Large intestine (tissue), 3 donors: ENCODE measurements at regions not wholly inside any gene's neighbourhood (a gene's known extent, or its start where the extent isn't known, plus 50 kb on each side); places are given as distances from the start of the nearest gene placed in this dataset.

ENCODE experiments used
- DNase-seq, 2 donors: peaks; one replicate each; pipeline versions ENCODE4 v3.0.0 to v3.0.0-alpha.2; 2013
- H3K27ac ChIP-seq: one replicate; pipeline ENCODE4 v1.5.1; 2013; ENCODE audit warnings: low read length
- H3K27me3 ChIP-seq: 2 replicates; pipeline ENCODE4 v1.6.1; 2013; ENCODE audit warnings: low read length; ENCODE audit not compliant: control insufficient read depth, insufficient read depth
- H3K36me3 ChIP-seq: 2 replicates; pipeline ENCODE4 v1.6.1; 2013; ENCODE audit warnings: low read length; ENCODE audit not compliant: control insufficient read depth, insufficient read depth
- H3K4me1 ChIP-seq: one replicate; pipeline ENCODE4 v1.6.1; 2013; ENCODE audit warnings: low read length; ENCODE audit not compliant: control insufficient read depth, insufficient read depth
- H3K4me3 ChIP-seq: one replicate; pipeline ENCODE4 v1.5.1; 2013; ENCODE audit warnings: low read length
- H3K9me3 ChIP-seq: one replicate; pipeline ENCODE4 v1.6.1; 2013; ENCODE audit warnings: mild to moderate bottlenecking, low read depth, low read length, moderate library complexity; ENCODE audit not compliant: control insufficient read depth
- WGBS: methylation state at CpG from one replicate; pipeline ENCODE4 v1.1.5; 2013; ENCODE audit warnings: low lambda C conversion rate; ENCODE audit not compliant: insufficient coverage; 5-methylcytosine and 5-hydroxymethylcytosine counted together

DNA sequence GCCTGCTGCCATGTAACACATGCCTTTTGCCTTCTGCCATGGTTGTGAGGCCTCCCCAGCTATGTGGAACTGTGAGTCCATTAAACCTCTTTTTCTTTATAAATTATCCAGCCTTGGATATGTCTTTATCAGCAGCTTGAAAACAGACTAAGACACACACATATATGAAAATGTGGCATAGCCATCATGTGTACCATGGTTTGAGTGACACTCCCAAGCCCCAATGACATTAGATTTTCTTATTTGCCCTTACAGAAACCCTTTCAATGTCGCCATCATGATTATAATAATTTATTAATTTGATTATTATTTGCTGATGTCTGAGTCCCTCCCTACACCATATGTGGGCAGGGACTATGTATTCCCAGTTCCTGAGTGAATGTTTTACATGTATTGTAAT lies 63.5 kb upstream of the FGGY start:
- H3K4me1 ChIP-seq, result peaks cover 2% of the 10 kb centered on the region
- DNase-seq, result no peak
- H3K36me3 ChIP-seq, result no peaks in the 10 kb centered on the region
- H3K27ac ChIP-seq, result no peak overlapping the region
- peaks cover 2% of the 10 kb centered on the region for H3K9me3 ChIP-seq
- no peaks in the 10 kb centered on the region for H3K27me3 ChIP-seq
- WGBS, result 100% methylated on average over 1 of the region's 1 CpG
- no peak overlapping the region for H3K4me3 ChIP-seq

DNA sequence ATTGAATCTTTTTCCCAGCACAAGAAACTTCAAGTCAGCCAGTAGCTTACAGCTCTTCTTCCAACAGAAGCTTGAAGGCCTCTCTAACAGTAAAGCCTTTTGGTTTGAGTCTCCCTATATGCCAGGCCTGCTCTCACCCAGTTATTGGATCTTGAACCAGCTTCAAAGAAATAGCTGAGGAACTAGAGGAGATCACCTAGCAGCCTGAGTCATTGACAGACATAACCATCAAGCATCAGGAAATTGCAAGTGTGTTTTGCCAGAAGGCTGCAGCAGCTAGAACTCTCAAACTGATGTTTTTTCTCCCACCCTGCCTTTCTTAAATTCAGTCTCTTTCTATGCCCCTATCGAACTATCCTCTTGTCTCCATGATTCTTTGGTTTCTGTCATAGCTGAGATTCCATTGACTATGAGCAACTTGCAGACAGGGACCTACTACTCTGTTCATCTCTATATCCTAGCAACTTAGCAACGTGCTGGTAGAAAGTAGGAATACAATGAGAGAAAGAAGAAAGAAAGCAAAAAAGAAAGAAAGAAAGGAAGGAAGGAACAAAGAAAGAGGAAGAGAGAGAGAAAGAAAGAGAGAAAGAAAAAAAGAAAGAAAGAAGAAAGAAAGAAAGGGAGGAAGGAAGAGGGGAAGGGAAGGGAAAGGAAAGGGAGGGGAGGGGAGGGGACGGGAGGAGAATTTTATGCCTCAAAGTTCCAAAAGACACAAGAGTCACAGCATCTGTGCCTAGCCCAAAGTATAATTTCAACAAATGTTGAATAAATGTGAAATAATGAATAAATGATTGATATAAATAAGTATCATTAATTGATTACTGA lies 60.0 kb upstream of the FGGY start:
- Histone ChIP-seq H3K4me1 (peaks cover 2% of the 10 kb centered on the region), H3K9me3 (peaks cover 2% of the 10 kb centered on the region), H3K36me3 (no peaks in the 10 kb centered on the region), H3K27ac (no peak overlapping the region), H3K27me3 (no peaks in the 10 kb centered on the region), H3K4me3 (no peak overlapping the region)
- no peak for DNase-seq
- WGBS, result 98% methylated on average over 2 of the region's 3 CpGs

DNA sequence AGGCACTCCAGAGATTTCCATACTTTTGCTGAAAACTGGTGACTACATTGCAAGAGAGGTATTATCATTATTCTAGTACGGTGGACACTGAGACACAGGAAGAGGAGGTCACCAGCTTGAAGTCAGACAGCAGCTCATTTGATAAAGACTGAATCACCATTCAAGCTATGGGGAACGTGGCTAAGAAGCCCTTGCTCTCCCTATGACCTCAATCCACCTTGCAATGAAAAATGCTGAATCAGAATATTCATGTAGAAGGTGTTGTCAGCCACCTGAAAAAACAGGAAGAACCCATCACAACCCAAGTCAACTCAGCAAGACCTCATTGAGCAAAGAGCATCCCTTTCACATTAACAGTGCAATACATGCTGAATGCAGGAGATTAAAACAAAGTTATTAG lies 59.0 kb upstream of the FGGY start:
- no CpG with 5 or more reads among the region's 2 CpGs for WGBS
- DNase-seq, result no peak
- peaks cover 2% of the 10 kb centered on the region for H3K9me3 ChIP-seq
- H3K27ac ChIP-seq, result no peak overlapping the region
- no peaks in the 10 kb centered on the region for H3K36me3 ChIP-seq
- H3K4me3 ChIP-seq, result no peak overlapping the region
- H3K27me3 ChIP-seq, result no peaks in the 10 kb centered on the region
- H3K4me1 ChIP-seq, result no peaks in the 10 kb centered on the region

DNA sequence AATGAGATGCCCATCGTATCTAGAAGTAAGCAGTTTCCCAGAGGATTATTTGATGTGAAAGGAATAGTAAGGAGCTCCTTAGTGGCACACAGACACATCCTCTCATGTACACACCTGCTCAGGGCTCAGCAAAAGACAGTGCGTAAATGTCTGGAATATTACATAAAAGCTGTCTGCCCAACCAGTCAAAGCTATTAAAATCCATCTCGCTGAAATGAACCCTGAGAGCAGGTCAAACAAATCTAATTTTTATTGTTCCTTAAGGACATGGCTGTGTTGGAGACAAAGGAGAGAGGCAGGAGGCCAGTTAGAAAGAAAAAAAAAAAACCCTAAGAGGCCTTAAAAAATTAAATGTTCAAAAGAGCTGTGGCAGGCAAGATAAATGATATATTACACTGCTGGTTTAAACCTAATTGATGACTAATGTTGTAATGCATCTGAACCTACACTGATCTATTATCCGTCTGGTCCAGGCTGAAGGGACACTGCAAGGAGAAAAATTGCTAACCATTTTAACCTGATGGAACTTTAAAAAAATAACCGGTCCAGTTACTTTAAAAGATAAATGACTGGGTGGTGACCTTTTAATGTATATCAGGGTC lies 58.5 kb upstream of the FGGY start:
- Histone ChIP-seq H3K27ac (no peak overlapping the region), H3K9me3 (peaks cover 2% of the 10 kb centered on the region), H3K4me3 (no peak overlapping the region), H3K27me3 (no peaks in the 10 kb centered on the region), H3K4me1 (no peaks in the 10 kb centered on the region), H3K36me3 (no peaks in the 10 kb centered on the region)
- 100% methylated on average over 2 of the region's 5 CpGs for WGBS
- DNase-seq, result no peak

DNA sequence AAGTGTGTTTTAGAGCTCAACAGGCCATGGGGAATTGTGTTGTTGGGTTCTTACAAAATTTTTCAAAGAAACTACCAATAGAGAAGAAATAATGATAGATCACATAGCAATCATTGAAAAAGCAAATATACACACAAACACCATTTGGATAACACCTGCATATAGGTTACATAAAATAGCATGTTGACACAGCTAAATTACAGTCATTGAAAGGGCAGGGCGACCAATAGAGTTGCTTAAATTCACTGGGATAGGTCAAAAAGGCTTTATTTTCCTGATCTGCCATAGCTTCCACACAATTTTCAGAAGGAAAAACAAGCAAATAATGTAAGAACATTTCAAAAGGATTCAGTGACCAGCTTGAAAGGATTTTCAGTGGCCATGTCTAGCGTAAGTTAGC lies 57.9 kb upstream of the FGGY start:
- Histone ChIP-seq H3K36me3 (no peaks in the 10 kb centered on the region), H3K9me3 (peaks cover 2% of the 10 kb centered on the region), H3K27ac (no peak overlapping the region), H3K27me3 (no peaks in the 10 kb centered on the region), H3K4me3 (no peak overlapping the region), H3K4me1 (no peaks in the 10 kb centered on the region)
- no peak for DNase-seq
- WGBS, result no CpG with 5 or more reads among the region's 2 CpGs

DNA sequence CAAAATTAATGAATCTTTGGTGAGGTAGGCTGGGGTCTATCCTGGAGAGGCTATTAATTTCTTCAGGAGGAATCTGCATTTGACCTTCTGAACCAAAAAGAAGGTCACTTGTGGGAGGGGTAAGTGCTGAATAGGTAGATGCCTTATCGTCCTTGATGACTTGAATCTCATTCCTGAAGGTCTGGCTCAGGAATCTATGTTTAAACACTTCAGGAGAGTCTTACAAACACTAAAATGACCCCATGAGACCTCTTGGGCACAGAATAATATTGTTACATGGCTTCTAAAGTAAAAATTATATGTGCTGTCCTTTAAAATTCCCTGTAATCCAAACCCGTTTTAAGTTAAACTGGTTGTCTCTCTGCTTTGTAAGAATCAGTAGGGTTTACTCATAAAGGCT lies 55.0 kb upstream of the FGGY start:
- 100% methylated on average over 1 of the region's 2 CpGs for WGBS
- no peak overlapping the region for H3K4me3 ChIP-seq
- DNase-seq, result no peak
- H3K36me3 ChIP-seq, result no peaks in the 10 kb centered on the region
- no peaks in the 10 kb centered on the region for H3K27me3 ChIP-seq
- H3K9me3 ChIP-seq, result peaks cover 2% of the 10 kb centered on the region
- no peak overlapping the region for H3K27ac ChIP-seq
- H3K4me1 ChIP-seq, result no peaks in the 10 kb centered on the region

DNA sequence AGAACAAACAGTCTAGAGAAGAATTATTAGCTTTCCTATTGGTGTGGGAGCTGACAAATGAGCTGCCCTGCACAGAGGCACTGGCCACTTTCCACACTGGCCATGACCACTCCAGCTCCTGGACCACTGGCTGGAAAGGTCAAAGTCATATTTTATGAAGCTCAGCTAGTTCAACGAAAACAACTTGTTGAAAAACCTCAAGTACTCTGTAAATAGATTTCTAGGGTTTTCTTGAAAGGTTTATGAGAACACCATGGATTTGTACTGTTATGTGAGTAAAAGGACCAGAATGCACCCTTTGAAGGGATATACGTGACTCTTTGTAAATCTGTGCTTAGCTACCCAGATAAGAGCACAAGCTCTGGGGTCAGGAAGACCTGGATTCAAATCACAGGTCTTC lies 54.5 kb upstream of the FGGY start:
- no peak overlapping the region for H3K4me3 ChIP-seq
- no peak overlapping the region for H3K27ac ChIP-seq
- no peaks in the 10 kb centered on the region for H3K9me3 ChIP-seq
- no peak for DNase-seq
- no peaks in the 10 kb centered on the region for H3K4me1 ChIP-seq
- H3K36me3 ChIP-seq, result no peaks in the 10 kb centered on the region
- WGBS, result no CpG with 5 or more reads among the region's 2 CpGs
- H3K27me3 ChIP-seq, result no peaks in the 10 kb centered on the region

DNA sequence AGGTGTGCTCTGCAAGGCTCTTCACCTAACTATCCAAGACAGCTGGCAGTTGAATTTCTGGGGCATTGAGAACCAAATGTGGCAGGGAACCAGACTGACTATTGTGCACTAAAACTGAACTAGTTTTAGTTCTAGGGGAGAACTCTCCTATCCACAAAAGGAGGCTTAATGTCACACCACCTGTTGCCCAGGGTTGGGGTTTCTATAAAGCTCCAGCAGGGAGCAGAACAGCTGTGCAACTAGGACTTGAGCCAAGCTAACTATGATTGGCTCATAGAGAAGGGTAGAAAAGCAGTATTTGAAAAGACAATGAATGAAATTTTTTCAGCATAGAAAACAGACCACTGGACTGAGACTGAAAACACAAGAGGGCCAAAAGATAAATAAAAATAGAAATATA lies 53.3 kb upstream of the FGGY start:
- no peak overlapping the region for H3K4me3 ChIP-seq
- no peaks in the 10 kb centered on the region for H3K36me3 ChIP-seq
- no peaks in the 10 kb centered on the region for H3K9me3 ChIP-seq
- no peak for DNase-seq
- H3K4me1 ChIP-seq, result no peaks in the 10 kb centered on the region
- H3K27me3 ChIP-seq, result no peaks in the 10 kb centered on the region
- H3K27ac ChIP-seq, result no peak overlapping the region

DNA sequence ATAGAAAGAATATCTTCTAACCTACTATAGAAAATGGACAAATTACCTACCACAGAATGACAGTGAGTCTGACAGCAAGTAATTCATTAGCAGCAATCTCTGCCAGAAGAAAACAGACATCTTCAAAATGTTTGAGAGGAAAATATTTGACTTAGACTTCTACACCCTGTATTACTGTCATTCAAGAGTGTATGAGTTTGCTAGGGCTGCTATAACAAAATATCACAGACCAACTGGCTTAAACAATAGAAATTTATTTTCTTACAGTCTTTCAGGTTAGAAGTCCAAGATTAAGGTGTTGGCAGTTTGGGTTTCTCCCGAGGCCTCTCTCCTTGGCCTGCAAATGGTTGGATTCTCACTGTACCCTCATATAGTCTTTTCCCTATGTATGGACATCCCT lies 52.9 kb upstream of the FGGY start:
- Histone ChIP-seq H3K36me3 (no peaks in the 10 kb centered on the region), H3K4me1 (no peaks in the 10 kb centered on the region), H3K9me3 (no peaks in the 10 kb centered on the region), H3K27ac (no peak overlapping the region), H3K4me3 (no peak overlapping the region), H3K27me3 (no peaks in the 10 kb centered on the region)
- no peak for DNase-seq
- WGBS, result no CpG with 5 or more reads among the region's 1 CpG

DNA sequence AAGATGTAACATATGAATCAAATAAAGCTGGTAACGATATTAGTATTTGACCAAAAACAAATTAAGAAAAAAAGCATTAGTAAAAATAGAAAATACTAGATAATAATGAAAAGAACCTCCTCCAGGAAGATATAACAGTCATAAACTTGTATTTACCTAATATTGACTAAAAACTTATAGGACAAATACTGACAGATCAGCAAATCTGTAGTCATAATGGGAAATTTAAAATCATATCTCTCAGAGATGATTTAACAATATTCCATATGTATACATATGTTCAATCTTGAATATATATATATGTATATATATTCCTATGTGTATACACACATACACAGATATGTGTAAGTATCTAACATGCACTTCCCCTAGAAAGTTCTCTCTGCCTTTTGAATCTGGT lies 52.0 kb upstream of the FGGY start:
- H3K4me1 ChIP-seq, result no peaks in the 10 kb centered on the region
- H3K4me3 ChIP-seq, result no peak overlapping the region
- no peak overlapping the region for H3K27ac ChIP-seq
- WGBS, result 100% methylated on average over 1 of the region's 1 CpG
- no peak for DNase-seq
- no peaks in the 10 kb centered on the region for H3K36me3 ChIP-seq
- H3K27me3 ChIP-seq, result no peaks in the 10 kb centered on the region
- H3K9me3 ChIP-seq, result no peaks in the 10 kb centered on the region
